OCI-LY7 (cell line): ENCODE measurements at regions not wholly inside any gene's neighbourhood (a gene's known extent, or its start where the extent isn't known, plus 50 kb on each side); places are given as distances from the start of the nearest gene placed in this dataset.
"Not testable (repeated sequence)": the region's sequence is repeated elsewhere in the genome, so short reads cannot be mapped to it uniquely, and the experiment has no call there.

ENCODE experiments used
- EZH2phosphoT487 ChIP-seq: fragments of 200-600 bp; sonication (generic); IDR thresholded peaks from 2 replicates; pipeline ENCODE4 v1.6.1; 2018; ENCODE audit warnings: low read depth, borderline replicate concordance, mild to moderate bottlenecking, mixed run types, antibody characterized with exemption, low read length, moderate library complexity, mixed read lengths
- TF ChIP-seq, protein P1 (sequence below): fragments of 200-600 bp; sonication (generic); conservative IDR thresholded peaks from 2 replicates; pipeline ENCODE4 v1.5.1; 2014; ENCODE audit warnings: mild to moderate bottlenecking, antibody characterized with exemption, low read length, moderate library complexity, mixed read lengths

GRCh38 chr2:138099288-138099687, 135.0 kb downstream of the HNMT start:
- TF ChIP-seq, protein P1, sequence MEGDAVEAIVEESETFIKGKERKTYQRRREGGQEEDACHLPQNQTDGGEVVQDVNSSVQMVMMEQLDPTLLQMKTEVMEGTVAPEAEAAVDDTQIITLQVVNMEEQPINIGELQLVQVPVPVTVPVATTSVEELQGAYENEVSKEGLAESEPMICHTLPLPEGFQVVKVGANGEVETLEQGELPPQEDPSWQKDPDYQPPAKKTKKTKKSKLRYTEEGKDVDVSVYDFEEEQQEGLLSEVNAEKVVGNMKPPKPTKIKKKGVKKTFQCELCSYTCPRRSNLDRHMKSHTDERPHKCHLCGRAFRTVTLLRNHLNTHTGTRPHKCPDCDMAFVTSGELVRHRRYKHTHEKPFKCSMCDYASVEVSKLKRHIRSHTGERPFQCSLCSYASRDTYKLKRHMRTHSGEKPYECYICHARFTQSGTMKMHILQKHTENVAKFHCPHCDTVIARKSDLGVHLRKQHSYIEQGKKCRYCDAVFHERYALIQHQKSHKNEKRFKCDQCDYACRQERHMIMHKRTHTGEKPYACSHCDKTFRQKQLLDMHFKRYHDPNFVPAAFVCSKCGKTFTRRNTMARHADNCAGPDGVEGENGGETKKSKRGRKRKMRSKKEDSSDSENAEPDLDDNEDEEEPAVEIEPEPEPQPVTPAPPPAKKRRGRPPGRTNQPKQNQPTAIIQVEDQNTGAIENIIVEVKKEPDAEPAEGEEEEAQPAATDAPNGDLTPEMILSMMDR: not testable (repeated sequence)
- TF ChIP-seq EZH2phosphoT487: not testable (repeated sequence)
